ENCODE measurements at regions not wholly inside any gene's neighbourhood (a gene's known extent, or its start where the extent isn't known, plus 50 kb on each side); places are given as distances from the start of the nearest gene placed in this dataset.

DNA sequence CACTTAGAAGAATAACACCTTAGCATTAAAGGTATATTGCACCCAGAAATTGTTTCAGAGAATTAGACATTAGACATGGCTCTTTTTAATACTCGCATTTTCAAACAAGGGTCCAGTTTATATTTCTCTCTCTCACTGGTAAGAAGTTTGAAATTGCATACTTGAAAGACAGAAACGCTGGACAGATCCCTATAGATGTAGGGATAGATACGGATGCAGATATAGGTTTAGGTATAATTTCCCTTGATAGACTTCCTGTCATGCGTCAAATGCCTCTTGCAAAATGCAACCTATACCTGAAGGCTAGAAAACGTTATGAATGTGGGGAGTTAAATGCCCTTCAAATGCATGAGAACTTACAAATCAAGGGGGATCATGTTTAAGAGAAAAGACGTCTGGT lies 99.4 kb upstream of the BCL6 start:
- intact Hi-C loops (cut with DNase I) = no loop called here
- Histone ChIP-seq H3K27ac (no peak overlapping the region), H3K27me3 (no peaks in the 10 kb centered on the region), H3K9me3 (no peaks in the 10 kb centered on the region), H3K36me3 (no peaks in the 10 kb centered on the region), H3K4me3 (no peak overlapping the region), H3K4me1 (ENCODE audit: insufficient read depth) (no peaks in the 10 kb centered on the region)
- 55 to 64% (median 59%) methylated on average over 6 of the region's 6 CpGs for WGBS, 3 donors
- no peak for DNase-seq
- TF ChIP-seq POLR2A (IDR thresholded peaks at IDR 0.05) (no peak), CTCF (IDR thresholded peaks at IDR 0.05) (no peak), EP300 (IDR thresholded peaks at IDR 0.05) (no peak)

DNA sequence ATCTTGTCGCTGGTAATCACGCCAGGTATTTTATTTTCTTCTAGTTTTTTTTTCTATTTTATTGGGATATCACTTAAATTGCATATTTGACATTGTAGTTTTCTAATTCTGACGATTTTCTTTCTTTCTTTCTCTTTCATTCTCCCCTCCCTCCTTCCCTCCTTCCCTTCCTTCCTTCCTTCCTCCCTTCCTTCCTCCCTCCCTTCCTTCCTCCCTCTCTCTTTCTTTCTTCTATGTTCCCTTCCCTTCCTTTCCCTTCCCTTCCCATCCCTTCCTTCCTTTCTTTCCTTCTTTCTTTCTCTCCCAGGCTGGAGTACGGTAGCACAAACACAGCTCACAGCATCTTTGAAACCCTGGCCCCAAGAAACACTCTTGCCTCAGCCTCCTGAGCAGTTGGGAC lies 100.6 kb upstream of the BCL6 start:
- TF ChIP-seq EP300 (IDR thresholded peaks at IDR 0.05) (no peak), CTCF (IDR thresholded peaks at IDR 0.05) (no peak), POLR2A (IDR thresholded peaks at IDR 0.05) (no peak)
- H3K9me3 ChIP-seq = no peaks in the 10 kb centered on the region
- H3K27ac ChIP-seq = no peak overlapping the region
- no peaks in the 10 kb centered on the region for H3K4me1 ChIP-seq (ENCODE audit: insufficient read depth)
- DNase-seq = no peak
- no peaks in the 10 kb centered on the region for H3K27me3 ChIP-seq
- no peaks in the 10 kb centered on the region for H3K36me3 ChIP-seq
- intact Hi-C loops (cut with DNase I) = no loop called here
- H3K4me3 ChIP-seq = no peak overlapping the region
- WGBS, 3 donors = 68 to 84% (median 75%) methylated on average over 4 of the region's 4 CpGs

GRCh38 chr3:187848401-187848800 lies 103.1 kb upstream of the BCL6 start:
- 90 to 95% (median 92%) methylated on average over 1 of the region's 1 CpG for WGBS, 3 donors
- no peak for TF ChIP-seq EP300 (IDR thresholded peaks at IDR 0.05)
- no peak for TF ChIP-seq POLR2A (IDR thresholded peaks at IDR 0.05)
- no peak for TF ChIP-seq CTCF (IDR thresholded peaks at IDR 0.05)

DNA sequence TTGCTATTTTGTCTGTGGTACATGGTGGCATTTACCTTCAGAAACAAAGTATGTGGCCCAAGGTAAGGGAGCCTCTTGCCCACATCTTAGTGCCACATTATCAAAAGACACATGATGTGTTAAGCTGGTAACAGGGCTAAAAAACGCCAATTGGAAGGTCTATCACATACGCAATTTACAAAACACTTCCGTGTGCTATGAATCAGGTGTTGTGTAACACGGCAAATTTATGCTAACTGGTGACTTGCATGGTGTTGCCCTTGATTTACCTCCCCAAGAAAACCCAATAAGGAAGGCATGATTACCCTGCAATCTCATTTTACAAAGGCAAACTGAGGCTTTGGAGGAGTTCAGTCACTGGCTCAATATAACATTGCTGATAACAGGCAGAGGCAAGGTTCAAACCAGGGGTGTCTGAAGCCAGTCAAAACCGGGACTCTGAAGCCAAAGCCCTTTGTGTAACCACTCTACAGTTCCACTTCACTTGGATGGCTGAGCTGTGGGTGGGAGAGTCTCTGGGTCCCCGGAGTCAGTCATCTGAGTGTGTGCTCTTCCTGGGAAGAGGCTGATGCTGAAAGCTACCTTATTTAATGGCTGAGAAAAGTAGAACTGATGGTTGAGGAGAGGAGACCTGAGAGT lies 103.9 kb upstream of the BCL6 start:
- intact Hi-C loops (cut with DNase I) = no loop called here
- Histone ChIP-seq H3K27me3 (no peaks in the 10 kb centered on the region), H3K4me3 (no peak overlapping the region), H3K27ac (no peak overlapping the region), H3K4me1 (ENCODE audit: insufficient read depth) (no peaks in the 10 kb centered on the region), H3K9me3 (no peaks in the 10 kb centered on the region), H3K36me3 (no peaks in the 10 kb centered on the region)
- WGBS, 3 donors = 85 to 91% (median 85%) methylated on average over 6 of the region's 6 CpGs
- no peak for DNase-seq
- no peak for TF ChIP-seq EP300 (IDR thresholded peaks at IDR 0.05)
- TF ChIP-seq POLR2A (IDR thresholded peaks at IDR 0.05) = no peak
- no peak for TF ChIP-seq CTCF (IDR thresholded peaks at IDR 0.05)

More at GRCh38 chr3:187848401-187848800, 103.1 kb upstream of the BCL6 start:
- no peaks in the 10 kb centered on the region for H3K36me3 ChIP-seq
- no peaks in the 10 kb centered on the region for H3K27me3 ChIP-seq
- intact Hi-C loops (cut with DNase I) = no loop called here
- no peak overlapping the region for H3K4me3 ChIP-seq
- DNase-seq = no peak
- H3K27ac ChIP-seq = no peak overlapping the region
- H3K4me1 ChIP-seq (ENCODE audit: insufficient read depth) = no peaks in the 10 kb centered on the region
- no peaks in the 10 kb centered on the region for H3K9me3 ChIP-seq
